GM23338 (cell line): ENCODE measurements at regions not wholly inside any gene's neighbourhood (a gene's known extent, or its start where the extent isn't known, plus 50 kb on each side); places are given as distances from the start of the nearest gene placed in this dataset.

Source experiments
- EZH2 ChIP-seq: fragments of 200-600 bp; sonication (generic); IDR thresholded peaks from one replicate; pipeline ENCODE4 v1.8.0; 2017; ENCODE audit warnings: antibody characterized with exemption, mild to moderate bottlenecking, low read depth; ENCODE audit not compliant: unreplicated experiment
- EZH2phosphoT487 ChIP-seq: fragments of 200-600 bp; sonication (generic); IDR thresholded peaks from one replicate; pipeline ENCODE4 v1.8.1; 2018; ENCODE audit warnings: antibody characterized with exemption; ENCODE audit not compliant: unreplicated experiment
- POLR2AphosphoS5 ChIP-seq: IDR thresholded peaks from 2 replicates; pipeline ENCODE4 v1.6.1; 2016; ENCODE audit warnings: antibody characterized with exemption, low read depth
- STAT1 ChIP-seq: IDR thresholded peaks from one replicate; pipeline ENCODE4 v1.6.1; 2016; ENCODE audit warnings: antibody characterized with exemption; ENCODE audit not compliant: unreplicated experiment
- ZNF114 ChIP-seq: fragments of 250-450 bp; sonication (Bioruptor Pico); IDR thresholded peaks from 2 replicates; pipeline ENCODE4 v1.5.0; 2020; ENCODE audit warnings: mild to moderate bottlenecking, moderate library complexity
- TF ChIP-seq, protein P1 (sequence below), 2 experiments: fragments of 200-600 bp in 1 of 2; sonication (generic) in 1 of 2; conservative IDR thresholded peaks; 2 replicates each; pipeline versions ENCODE4 v1.5.1 to v1.6.1; 2016 to 2017; ENCODE audit warnings: antibody characterized with exemption in 2 of 2, low read depth in 2 of 2, mild to moderate bottlenecking in 2 of 2, moderate library complexity in 1 of 2
- TF ChIP-seq, protein P2 (sequence below): IDR thresholded peaks from one replicate; pipeline ENCODE4 v1.6.1; 2018; ENCODE audit warnings: antibody characterized with exemption; ENCODE audit not compliant: unreplicated experiment

DNA sequence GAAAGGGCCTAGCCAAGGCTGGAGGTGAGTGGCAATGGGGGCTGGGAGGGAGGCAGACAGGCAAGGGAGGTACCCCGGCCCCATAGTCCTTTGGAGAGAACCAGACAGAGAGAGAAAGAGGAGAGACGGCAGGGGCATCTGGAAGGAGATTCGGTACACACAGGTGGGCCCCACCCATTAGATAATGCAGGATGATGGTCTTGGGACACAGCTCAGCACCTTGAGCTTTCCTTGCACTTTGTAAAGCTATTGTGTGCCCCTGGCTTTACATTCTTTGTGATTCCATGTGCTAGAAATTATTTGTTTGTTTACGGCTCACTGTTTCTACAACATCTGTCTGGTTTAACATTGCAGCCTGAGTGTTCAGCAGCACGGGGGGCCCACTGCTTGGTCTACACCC, 83.1 kb downstream of the CTAGE1 start:
- TF ChIP-seq, protein P1, sequence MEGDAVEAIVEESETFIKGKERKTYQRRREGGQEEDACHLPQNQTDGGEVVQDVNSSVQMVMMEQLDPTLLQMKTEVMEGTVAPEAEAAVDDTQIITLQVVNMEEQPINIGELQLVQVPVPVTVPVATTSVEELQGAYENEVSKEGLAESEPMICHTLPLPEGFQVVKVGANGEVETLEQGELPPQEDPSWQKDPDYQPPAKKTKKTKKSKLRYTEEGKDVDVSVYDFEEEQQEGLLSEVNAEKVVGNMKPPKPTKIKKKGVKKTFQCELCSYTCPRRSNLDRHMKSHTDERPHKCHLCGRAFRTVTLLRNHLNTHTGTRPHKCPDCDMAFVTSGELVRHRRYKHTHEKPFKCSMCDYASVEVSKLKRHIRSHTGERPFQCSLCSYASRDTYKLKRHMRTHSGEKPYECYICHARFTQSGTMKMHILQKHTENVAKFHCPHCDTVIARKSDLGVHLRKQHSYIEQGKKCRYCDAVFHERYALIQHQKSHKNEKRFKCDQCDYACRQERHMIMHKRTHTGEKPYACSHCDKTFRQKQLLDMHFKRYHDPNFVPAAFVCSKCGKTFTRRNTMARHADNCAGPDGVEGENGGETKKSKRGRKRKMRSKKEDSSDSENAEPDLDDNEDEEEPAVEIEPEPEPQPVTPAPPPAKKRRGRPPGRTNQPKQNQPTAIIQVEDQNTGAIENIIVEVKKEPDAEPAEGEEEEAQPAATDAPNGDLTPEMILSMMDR (conservative IDR thresholded peaks at IDR 0.05; ENCODE audit: low read depth in 2 of 2): no peak
- TF ChIP-seq POLR2AphosphoS5: no peak
- TF ChIP-seq EZH2phosphoT487: no peak
- TF ChIP-seq ZNF114 (CRISPR knock-in tag): no peak
- TF ChIP-seq EZH2: no peak
- TF ChIP-seq, protein P2, sequence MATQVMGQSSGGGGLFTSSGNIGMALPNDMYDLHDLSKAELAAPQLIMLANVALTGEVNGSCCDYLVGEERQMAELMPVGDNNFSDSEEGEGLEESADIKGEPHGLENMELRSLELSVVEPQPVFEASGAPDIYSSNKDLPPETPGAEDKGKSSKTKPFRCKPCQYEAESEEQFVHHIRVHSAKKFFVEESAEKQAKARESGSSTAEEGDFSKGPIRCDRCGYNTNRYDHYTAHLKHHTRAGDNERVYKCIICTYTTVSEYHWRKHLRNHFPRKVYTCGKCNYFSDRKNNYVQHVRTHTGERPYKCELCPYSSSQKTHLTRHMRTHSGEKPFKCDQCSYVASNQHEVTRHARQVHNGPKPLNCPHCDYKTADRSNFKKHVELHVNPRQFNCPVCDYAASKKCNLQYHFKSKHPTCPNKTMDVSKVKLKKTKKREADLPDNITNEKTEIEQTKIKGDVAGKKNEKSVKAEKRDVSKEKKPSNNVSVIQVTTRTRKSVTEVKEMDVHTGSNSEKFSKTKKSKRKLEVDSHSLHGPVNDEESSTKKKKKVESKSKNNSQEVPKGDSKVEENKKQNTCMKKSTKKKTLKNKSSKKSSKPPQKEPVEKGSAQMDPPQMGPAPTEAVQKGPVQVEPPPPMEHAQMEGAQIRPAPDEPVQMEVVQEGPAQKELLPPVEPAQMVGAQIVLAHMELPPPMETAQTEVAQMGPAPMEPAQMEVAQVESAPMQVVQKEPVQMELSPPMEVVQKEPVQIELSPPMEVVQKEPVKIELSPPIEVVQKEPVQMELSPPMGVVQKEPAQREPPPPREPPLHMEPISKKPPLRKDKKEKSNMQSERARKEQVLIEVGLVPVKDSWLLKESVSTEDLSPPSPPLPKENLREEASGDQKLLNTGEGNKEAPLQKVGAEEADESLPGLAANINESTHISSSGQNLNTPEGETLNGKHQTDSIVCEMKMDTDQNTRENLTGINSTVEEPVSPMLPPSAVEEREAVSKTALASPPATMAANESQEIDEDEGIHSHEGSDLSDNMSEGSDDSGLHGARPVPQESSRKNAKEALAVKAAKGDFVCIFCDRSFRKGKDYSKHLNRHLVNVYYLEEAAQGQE: no peak
- TF ChIP-seq STAT1: no peak
